IMR-90 (cell line): ENCODE measurements at regions not wholly inside any gene's neighbourhood (a gene's known extent, or its start where the extent isn't known, plus 50 kb on each side); places are given as distances from the start of the nearest gene placed in this dataset.
"Not testable (repeated sequence)": the region's sequence is repeated elsewhere in the genome, so short reads cannot be mapped to it uniquely, and the experiment has no call there.

Experiments
- ATAC-seq: fragments of 200-7000 bp; cut with Tn5 transposase; 2 replicates; pipeline ENCODE4 v1.9.1; 2020; ENCODE audit warnings: low read depth, mild to moderate bottlenecking, moderate library complexity
- BruUV-seq: library from RNA; stranded (reverse); fragments of 400-500 nt; replicated peaks from 2 replicates; lab custom pipeline; 2021; lab: Mats Ljungman, UMichigan
- CTCF ChIA-PET: fragments of 300-600 bp; formaldehyde crosslinking; extraction: SDS; loops from one replicate; lab custom pipeline; 2021; ENCODE audit warnings: antibody characterized with exemption; lab: Yijun Ruan, JAX
- POLR2A ChIA-PET: fragments of 300-600 bp; sonication (Branson Sonifier 250); formaldehyde crosslinking; loops from one replicate; lab custom pipeline; 2022; ENCODE audit warnings: antibody characterized with exemption; ENCODE audit not compliant: unreplicated experiment; lab: Charles Lee
- DNase-seq: peaks from one replicate; pipeline ENCODE4 v3.0.0; 2013
- H2AFZ ChIP-seq: replicated peaks from 2 replicates; pipeline ENCODE3; 2013; ENCODE audit warnings: low read length, mild to moderate bottlenecking; ENCODE audit not compliant: poor library complexity
- H2AK5ac ChIP-seq: 2 replicates; pipeline ENCODE4 v1.6.1; 2013; ENCODE audit warnings: low read depth, low read length, inconsistent platforms
- H2AK9ac ChIP-seq: replicated peaks from 2 replicates; pipeline ENCODE3; 2013; ENCODE audit warnings: mild to moderate bottlenecking, low read depth, low read length, moderate library complexity; ENCODE audit not compliant: poor library complexity
- H2BK120ac ChIP-seq: 2 replicates; pipeline ENCODE4 v1.6.1; 2013; ENCODE audit warnings: low read depth, low read length, inconsistent platforms
- H2BK15ac ChIP-seq: 3 replicates; pipeline ENCODE4 v1.6.1; 2013; ENCODE audit warnings: low read depth, low read length, inconsistent platforms
- H2BK20ac ChIP-seq: 2 replicates; pipeline ENCODE4 v1.6.1; 2013; ENCODE audit warnings: low read depth, mild to moderate bottlenecking, inconsistent platforms, low read length, moderate library complexity
- H2BK5ac ChIP-seq: 2 replicates; pipeline ENCODE4 v1.6.1; 2013; ENCODE audit warnings: mild to moderate bottlenecking, low read depth, low read length, inconsistent platforms; ENCODE audit not compliant: poor library complexity, severe bottlenecking
- H3K14ac ChIP-seq: replicated peaks from 2 replicates; pipeline ENCODE4 v1.6.1; 2013; ENCODE audit warnings: low read depth, low read length, inconsistent platforms
- H3K18ac ChIP-seq: 2 replicates; pipeline ENCODE4 v1.6.1; 2013; ENCODE audit warnings: low read depth, low read length, control low read depth
- H3K23ac ChIP-seq: 2 replicates; pipeline ENCODE4 v1.6.1; 2013; ENCODE audit warnings: low read depth, low read length, inconsistent platforms
- H3K27ac ChIP-seq: 2 replicates; pipeline ENCODE4 v1.5.1; 2013; ENCODE audit warnings: mild to moderate bottlenecking, control low read depth, low read length; ENCODE audit not compliant: insufficient read depth
- H3K27me3 ChIP-seq: 2 replicates; pipeline ENCODE4 v1.6.1; 2013; ENCODE audit warnings: low read length; ENCODE audit not compliant: control insufficient read depth, insufficient read depth
- H3K36me3 ChIP-seq: 2 replicates; pipeline ENCODE4 v1.6.1; 2013; ENCODE audit warnings: low read length, mixed read lengths; ENCODE audit not compliant: control insufficient read depth, insufficient read depth
- H3K4ac ChIP-seq: 2 replicates; pipeline ENCODE4 v1.6.1; 2013; ENCODE audit warnings: low read depth, low read length, inconsistent platforms
- H3K4me1 ChIP-seq: 2 replicates; pipeline ENCODE4 v1.6.1; 2013; ENCODE audit warnings: low read length, mixed read lengths; ENCODE audit not compliant: control insufficient read depth, insufficient read depth
- H3K4me2 ChIP-seq: 2 replicates; pipeline ENCODE4 v1.6.1; 2013; ENCODE audit warnings: low read depth, mild to moderate bottlenecking, control low read depth, low read length, moderate library complexity
- H3K4me3 ChIP-seq: 2 replicates; pipeline ENCODE4 v1.5.1; 2013; ENCODE audit warnings: low read depth, mild to moderate bottlenecking, control low read depth, low read length, moderate library complexity; ENCODE audit not compliant: insufficient read depth
- H3K56ac ChIP-seq: 2 replicates; pipeline ENCODE4 v1.6.1; 2013; ENCODE audit warnings: low read length, inconsistent platforms; ENCODE audit not compliant: insufficient read depth; ENCODE audit errors: extremely low read depth
- H3K79me1 ChIP-seq, 2 experiments: 2 replicates each; pipeline ENCODE4 v1.6.1; 2013; ENCODE audit warnings: low read length in 2 of 2, inconsistent platforms in 1 of 2, low read depth in 1 of 2
- H3K9ac ChIP-seq: 2 replicates; pipeline ENCODE4 v1.6.1; 2013; ENCODE audit warnings: low read depth, low read length, control low read depth
- H3K9me1 ChIP-seq: 2 replicates; pipeline ENCODE4 v1.6.1; 2013; ENCODE audit warnings: low read length, inconsistent platforms; ENCODE audit not compliant: insufficient read depth
- H3K9me3 ChIP-seq: 2 replicates; pipeline ENCODE4 v1.6.1; 2013; ENCODE audit warnings: low read length; ENCODE audit not compliant: control insufficient read depth, insufficient read depth
- H4K20me1 ChIP-seq: 2 replicates; pipeline ENCODE4 v1.6.1; 2013; ENCODE audit warnings: low read length, inconsistent platforms; ENCODE audit not compliant: insufficient read depth
- H4K5ac ChIP-seq: 2 replicates; pipeline ENCODE4 v1.6.1; 2013; ENCODE audit warnings: mild to moderate bottlenecking, low read depth, low read length, control low read depth
- H4K8ac ChIP-seq, 2 experiments: 2 replicates each; pipeline ENCODE4 v1.6.1; 2013; ENCODE audit warnings: low read depth in 2 of 2, low read length in 2 of 2, control low read depth in 1 of 2, inconsistent platforms in 1 of 2
- H4K91ac ChIP-seq: 2 replicates; pipeline ENCODE4 v1.6.1; 2013; ENCODE audit warnings: low read depth, low read length, inconsistent platforms; ENCODE audit not compliant: insufficient read depth
- MAZ ChIP-seq: IDR thresholded peaks from 2 replicates; pipeline ENCODE4 v1.6.1; 2012; ENCODE audit warnings: low read depth, mild to moderate bottlenecking, low read length, improper control_type of control experiment, moderate library complexity, borderline replicate concordance
- RAD21 ChIP-seq: IDR thresholded peaks from 2 replicates; pipeline ENCODE4 v1.6.1; 2012; ENCODE audit warnings: low read length, improper control_type of control experiment
- WGBS, 2 experiments: methylation state at CpG; one replicate each; pipeline versions ENCODE4 v1.1.5 to v1.1.7; 2013; ENCODE audit warnings: missing lambda C conversion rate in 2 of 2; ENCODE audit not compliant: insufficient read length in 1 of 2; ENCODE audit errors: extremely low coverage in 2 of 2; 5-methylcytosine and 5-hydroxymethylcytosine counted together
- dilution Hi-C: fragments of 300-500 bp; cut with HindIII; formaldehyde crosslinking; loops from one replicate; pipeline ENCODE4 v1.14.3; 2018; ENCODE audit warnings: low sequenced_read_pairs; ENCODE audit not compliant: unreplicated experiment
- in situ Hi-C: fragments of 300-500 bp; cut with MboI; formaldehyde crosslinking; loops from 3 replicates; pipeline ENCODE4 v1.14.3; 2019; ENCODE audit warnings: low sequenced_read_pairs, inconsistent platforms, mixed read lengths
- intact Hi-C: fragments of 100-400 bp; cut with micrococcal nuclease; formaldehyde crosslinking; loops from 2 replicates; pipeline ENCODE4 v1.10.0; 2022

DNA sequence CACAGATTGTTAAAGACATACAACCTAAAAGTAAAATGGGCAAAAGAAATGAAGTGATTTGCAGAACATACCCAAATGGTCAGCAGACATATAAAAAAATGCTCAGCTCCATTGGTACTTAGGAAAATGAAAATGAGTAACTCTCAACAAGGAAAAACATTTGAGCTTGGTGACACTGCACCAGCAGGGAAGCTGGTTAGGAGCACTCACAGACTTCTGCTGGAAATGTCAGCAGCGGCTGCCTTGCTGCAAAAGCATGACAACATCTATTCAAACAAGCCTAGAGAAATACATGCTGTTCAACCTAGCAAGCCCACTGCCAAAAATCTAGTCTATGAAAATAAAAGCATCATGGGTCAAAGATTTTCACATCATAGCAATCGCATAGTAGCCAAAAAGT lies 99.0 kb upstream of the FOXQ1 start:
- Histone ChIP-seq H3K4ac (no peak overlapping the region), H3K27me3 (peaks cover 4% of the 10 kb centered on the region), H4K91ac (no peak overlapping the region), H3K4me1 (no peaks in the 10 kb centered on the region; the same call in 1 of the 2 replicates), H4K5ac (no peak overlapping the region), H3K18ac (no peak overlapping the region), H3K9me3 (no peaks in the 10 kb centered on the region), H3K4me3 (no peak overlapping the region), H3K56ac (no peak overlapping the region), H3K23ac (no peak overlapping the region), H3K4me2 (no peak overlapping the region), H3K79me1 (no peaks in the 10 kb centered on the region), H4K20me1 (no peaks in the 10 kb centered on the region), H2BK5ac (no peak overlapping the region), H2BK120ac (no peak overlapping the region), H2AK5ac (no peak overlapping the region), H3K27ac (no peak overlapping the region), H2AFZ (no peak overlapping the region), H4K8ac (no peak overlapping the region), H2BK20ac (no peak overlapping the region), H2BK15ac (no peak overlapping the region), H3K9me1 (no peaks in the 10 kb centered on the region), H3K36me3 (no peaks in the 10 kb centered on the region), H3K9ac (no peak overlapping the region), H2AK9ac (no peak overlapping the region), H3K14ac (no peak overlapping the region)
- ChIA-PET POLR2A (interaction anchor here (0.7 kb wide), 1 partner anchor 43 kb away, joined by 3 read pairs; no protein-coding TSS in a partner anchor), CTCF (interaction anchor here (0.6 kb wide), 1 partner anchor 253 kb away, joined by 3 read pairs; no protein-coding TSS in a partner anchor)
- intact Hi-C loops (no loop called here), in situ Hi-C loops (no loop called here), dilution Hi-C loops (no loop called here)
- no CpG with 5 or more reads among the region's 2 CpGs for WGBS, 2 experiments
- ATAC-seq, result no peak
- no peak for DNase-seq
- no peak for TF ChIP-seq RAD21
- TF ChIP-seq MAZ, result no peak
- no TSS peak for BruUV-seq

DNA sequence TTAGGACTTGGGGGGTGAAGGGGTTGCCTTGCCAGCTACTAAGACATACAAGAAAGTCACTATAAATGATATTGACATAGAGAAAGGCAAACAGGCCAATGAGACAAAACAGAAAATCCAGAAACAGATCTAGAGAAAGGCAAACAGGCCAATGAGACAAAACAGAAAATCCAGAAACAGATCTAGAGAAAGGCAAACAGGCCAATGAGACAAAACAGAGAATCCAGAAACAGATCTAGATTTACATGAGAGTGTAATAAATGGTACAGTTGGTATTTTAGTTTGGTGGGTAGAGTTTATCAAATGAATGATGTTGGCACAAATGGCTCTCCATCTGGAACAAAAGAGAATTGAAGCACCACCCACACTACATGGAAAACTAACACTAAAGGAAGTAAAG lies 99.8 kb upstream of the FOXQ1 start:
- H3K4me1 ChIP-seq, H2AK9ac ChIP-seq, H4K8ac ChIP-seq, H3K4ac ChIP-seq, ATAC-seq, H3K27me3 ChIP-seq, H2BK120ac ChIP-seq, H4K20me1 ChIP-seq, intact Hi-C loops, H2AK5ac ChIP-seq, H2AFZ ChIP-seq, H3K9me1 ChIP-seq, H3K56ac ChIP-seq, H3K9ac ChIP-seq, H3K18ac ChIP-seq, H3K4me3 ChIP-seq, H2BK15ac ChIP-seq, BruUV-seq, H2BK5ac ChIP-seq, H3K9me3 ChIP-seq, in situ Hi-C loops, POLR2A ChIA-PET, dilution Hi-C loops, H3K79me1 ChIP-seq, H4K91ac ChIP-seq, H3K14ac ChIP-seq, H3K4me2 ChIP-seq, H2BK20ac ChIP-seq, DNase-seq, H3K23ac ChIP-seq, H4K5ac ChIP-seq, H3K27ac ChIP-seq, H3K36me3 ChIP-seq: not testable (repeated sequence)
- CTCF ChIA-PET, result interaction anchor here (1.3 kb wide), 1 partner anchor 16 kb away, joined by 3 read pairs; no protein-coding TSS in a partner anchor
